D721Med (cell line): ENCODE measurements at regions not wholly inside any gene's neighbourhood (a gene's known extent, or its start where the extent isn't known, plus 50 kb on each side); places are given as distances from the start of the nearest gene placed in this dataset.

Source experiments
- DNase-seq: peaks from one replicate; pipeline ENCODE4 v3.0.0; 2011; ENCODE audit warnings: low spot score; ENCODE audit not compliant: insufficient read length
- FAIRE-seq: peaks from 2 replicates; lab custom pipeline; 2011; peaks lifted over from hg19 to GRCh38; lab: Jason Lieb, UNC
- CTCF ChIP-seq: IDR thresholded peaks from 2 replicates; pipeline ENCODE4 v1.5.1; 2012; ENCODE audit warnings: mild to moderate bottlenecking, control low read depth; ENCODE audit not compliant: insufficient read depth; ENCODE audit errors: missing control alignments

- TF ChIP-seq CTCF, result no peak
- no peak for DNase-seq
- FAIRE-seq, result no peak
These were observed 121.8 kb downstream of the DDX1 start for GRCh38 chr2:15713475-15713874.

- FAIRE-seq (no peak), DNase-seq (no peak)
- TF ChIP-seq CTCF, result no peak
These were observed 122.3 kb downstream of the DDX1 start for GRCh38 chr2:15714002-15714401.

- no peak for FAIRE-seq
- no peak for DNase-seq
- TF ChIP-seq CTCF, result no peak
These were observed 122.9 kb downstream of the DDX1 start for GRCh38 chr2:15714609-15715008.

- FAIRE-seq (no peak), DNase-seq (no peak)
- TF ChIP-seq CTCF, result no peak
These were observed 123.9 kb downstream of the DDX1 start for GRCh38 chr2:15715596-15715995.

- no peak for TF ChIP-seq CTCF
- DNase-seq, result no peak
- FAIRE-seq, result no peak
These were observed 126.7 kb downstream of the DDX1 start for GRCh38 chr2:15718103-15718943.

- DNase-seq (no peak), FAIRE-seq (no peak)
- no peak for TF ChIP-seq CTCF
These were observed 127.3 kb downstream of the DDX1 start for GRCh38 chr2:15718944-15719323.
